ENCODE measurements at regions not wholly inside any gene's neighbourhood (a gene's known extent, or its start where the extent isn't known, plus 50 kb on each side); places are given as distances from the start of the nearest gene placed in this dataset.

DNA sequence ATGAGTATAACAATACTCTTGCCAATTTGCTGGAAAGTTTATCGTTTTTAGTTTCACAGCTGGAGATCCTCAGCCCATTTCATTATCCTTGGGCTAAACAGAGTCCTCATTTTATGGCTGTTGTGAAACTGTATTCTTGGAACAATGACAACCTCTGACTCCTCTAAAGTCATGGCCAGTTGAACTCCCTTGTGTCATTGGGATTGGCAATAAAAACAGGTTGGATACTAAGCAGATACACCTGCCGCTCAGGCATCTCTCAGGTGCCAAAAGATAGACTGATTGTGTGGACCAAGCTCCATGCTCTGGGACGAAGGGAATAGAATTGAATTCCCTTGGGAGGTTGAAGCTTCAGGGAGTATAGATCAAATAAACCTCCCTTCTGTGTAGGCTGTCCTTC, 182.2 kb downstream of the WDR11 start:
- ATAC-seq (no peak), DNase-seq (no peak)

DNA sequence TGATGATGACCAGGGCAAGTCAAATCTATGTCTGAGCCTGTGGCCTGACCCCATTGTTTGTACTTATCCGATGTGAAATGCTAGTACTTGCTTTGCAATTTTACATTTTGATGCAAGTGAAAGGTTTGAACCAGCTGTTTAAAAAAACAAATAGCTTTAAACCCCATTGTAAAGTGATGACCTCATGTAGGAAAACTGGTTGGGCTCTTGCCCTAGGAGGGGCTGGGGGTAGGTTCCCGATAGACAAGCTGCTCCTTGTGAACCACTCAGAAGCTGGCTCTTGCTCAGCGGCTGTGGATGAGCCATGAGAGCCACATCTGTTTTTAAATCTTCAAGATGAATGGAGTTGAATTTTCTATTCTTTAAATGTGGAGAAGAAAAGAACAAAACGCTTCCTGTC, 185.3 kb downstream of the WDR11 start:
- ATAC-seq (no peak), DNase-seq (no peak)

DNA sequence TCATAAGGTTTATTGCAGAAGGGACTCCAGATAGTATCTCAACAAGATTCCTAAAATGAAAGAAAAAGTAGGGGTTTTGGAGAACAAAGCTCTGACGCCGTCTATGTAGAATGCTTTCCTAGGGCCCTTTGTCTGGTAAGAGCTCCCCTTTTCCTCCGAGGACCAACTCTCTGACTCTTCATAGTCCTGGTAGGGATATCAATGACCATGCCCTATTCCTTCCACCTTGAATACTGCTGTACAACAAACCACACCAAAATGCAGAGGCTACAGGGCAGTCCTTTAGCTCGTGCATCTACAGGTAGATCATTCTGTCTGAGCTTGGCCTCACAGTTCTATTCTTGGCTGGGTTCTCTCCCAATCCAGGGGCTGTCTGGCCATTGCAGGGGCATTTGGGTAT, 190.3 kb downstream of the WDR11 start:
- DNase-seq (no peak), ATAC-seq (no peak)

DNA sequence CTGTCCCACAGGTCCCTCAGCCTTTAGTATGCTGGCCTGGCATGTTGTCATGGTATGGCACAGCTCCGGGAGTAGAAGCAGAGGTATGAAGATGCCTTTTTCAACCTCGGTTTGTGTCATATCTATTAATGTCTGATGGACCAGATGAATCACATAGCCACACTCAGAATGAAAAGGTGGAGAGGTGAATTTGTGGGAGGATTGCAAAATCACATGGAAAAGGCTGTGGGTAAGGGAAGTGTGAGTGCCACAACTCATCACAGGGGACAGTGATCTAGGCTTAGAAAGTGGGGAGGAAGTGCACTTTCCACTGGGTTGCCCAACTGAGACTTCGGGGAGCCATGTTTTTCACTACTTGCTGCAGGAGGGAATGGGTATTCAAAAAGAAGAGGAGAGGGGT, 190.7 kb downstream of the WDR11 start:
- no peak for DNase-seq
- no peak for ATAC-seq

DNA sequence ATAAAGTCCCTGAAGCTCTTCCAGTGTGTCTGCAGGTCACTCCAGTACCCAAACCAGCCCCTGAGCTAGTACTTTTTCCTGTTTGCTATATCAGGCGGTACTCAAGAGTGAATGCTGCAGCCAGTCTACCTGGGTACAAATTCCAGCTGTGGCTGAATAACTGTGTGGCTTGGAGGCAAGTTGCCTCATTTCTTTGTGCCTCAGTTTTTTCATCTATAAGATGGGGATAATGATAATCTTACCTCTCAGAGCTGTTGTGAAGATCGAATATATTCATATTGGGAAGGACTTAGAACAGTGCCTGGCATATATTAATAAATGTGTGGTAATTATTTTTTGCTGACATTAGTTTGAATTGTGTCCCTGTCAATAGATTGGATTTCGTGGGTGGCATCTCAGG, 191.2 kb downstream of the WDR11 start:
- no peak for ATAC-seq
- DNase-seq, result no peak

DNA sequence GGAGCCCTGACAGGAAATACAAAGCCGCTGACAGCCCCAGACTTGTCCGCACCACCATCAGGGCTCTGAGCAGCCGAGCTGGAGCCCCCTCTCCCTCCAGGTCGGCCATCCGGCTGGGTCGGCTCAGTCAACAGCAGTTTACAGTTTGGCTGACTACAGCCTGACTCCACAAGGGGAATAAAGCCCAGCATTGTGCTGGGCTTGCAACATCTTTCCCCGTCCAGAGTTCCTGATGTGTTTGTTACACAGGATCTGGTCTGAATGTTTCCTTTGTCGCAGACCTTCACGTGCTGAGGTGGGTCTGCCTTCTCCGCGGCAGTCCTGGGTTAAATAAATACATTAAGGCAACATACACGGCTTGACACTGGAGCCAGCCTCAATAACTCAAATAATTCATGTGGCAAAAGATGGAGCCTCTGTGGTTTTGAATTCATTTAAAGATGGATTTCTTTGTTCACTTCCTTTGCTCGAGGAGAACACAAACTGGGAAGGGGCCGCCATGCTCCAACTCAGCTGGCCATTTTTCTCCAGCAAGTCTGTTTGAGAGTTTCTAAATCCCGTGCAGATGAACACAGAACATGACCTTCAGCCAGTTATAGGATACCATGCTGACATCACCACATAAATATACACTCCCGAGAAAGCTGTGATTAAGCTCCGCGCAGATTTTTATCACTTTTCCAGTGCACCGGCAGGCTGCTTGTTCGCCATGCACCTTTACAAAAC, 192.1 kb downstream of the WDR11 start:
- ATAC-seq (no peak), DNase-seq (no peak)

DNA sequence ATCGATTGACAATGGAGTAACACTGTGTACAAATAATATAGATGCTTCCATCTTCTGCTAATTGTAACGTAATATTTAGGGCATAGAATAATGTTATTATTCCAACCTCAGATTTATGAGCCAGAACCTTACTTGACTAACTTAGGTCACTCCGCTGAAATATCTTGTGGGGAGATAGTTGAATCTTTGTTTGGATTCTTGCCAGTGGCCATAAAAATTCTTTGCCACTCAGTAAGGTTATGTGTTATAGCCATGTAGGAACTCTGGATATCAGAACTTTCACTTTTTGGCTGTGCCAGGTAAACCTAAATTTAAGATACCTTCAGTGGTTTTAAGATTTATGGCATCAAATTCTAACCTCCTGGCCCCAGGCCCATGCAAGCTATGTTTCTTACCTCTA, 197.6 kb downstream of the WDR11 start:
- DNase-seq (no peak), ATAC-seq (no peak)

DNA sequence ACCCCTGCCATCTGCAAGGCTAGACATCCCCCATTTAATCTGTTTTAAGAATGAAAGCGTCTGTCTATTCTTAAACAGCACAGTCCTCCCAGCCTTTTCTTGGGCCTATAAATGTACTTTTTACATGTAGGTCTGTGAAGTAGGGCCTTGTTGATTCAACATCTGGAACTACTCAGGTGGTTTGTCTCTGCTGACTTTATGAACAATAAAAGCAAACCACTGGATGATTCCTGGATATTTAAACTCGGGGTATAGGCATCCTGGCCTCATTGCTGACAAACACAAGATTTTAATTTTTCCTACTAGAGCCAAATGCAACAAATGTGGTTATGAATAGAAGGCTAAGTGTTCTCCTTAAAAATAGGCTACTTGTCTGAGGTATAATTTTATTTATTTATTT, 198.3 kb downstream of the WDR11 start:
- ATAC-seq, result no peak

DNA sequence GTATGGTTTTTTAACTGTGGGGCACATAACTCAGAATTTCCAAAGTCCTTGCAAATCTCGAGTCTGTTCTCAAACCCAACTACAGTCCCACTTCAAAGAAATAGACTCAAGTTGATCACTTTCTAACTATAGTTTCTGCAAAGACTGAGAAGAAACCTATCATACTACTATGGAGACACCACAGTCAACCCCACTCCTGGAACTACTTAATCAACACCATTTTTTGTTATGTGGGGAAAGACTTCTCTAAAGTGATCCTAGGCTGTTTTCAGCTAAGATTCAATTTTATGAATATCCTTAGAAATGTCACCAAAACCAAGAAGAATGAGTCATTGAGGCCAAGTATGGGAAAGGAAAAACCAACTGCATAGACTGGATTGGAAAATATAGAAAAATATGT, 198.8 kb downstream of the WDR11 start:
- peak; percentile 36 for ATAC-seq

More for the DNA sequence above, 198.3 kb downstream of the WDR11 start:
- no peak for DNase-seq

DNA sequence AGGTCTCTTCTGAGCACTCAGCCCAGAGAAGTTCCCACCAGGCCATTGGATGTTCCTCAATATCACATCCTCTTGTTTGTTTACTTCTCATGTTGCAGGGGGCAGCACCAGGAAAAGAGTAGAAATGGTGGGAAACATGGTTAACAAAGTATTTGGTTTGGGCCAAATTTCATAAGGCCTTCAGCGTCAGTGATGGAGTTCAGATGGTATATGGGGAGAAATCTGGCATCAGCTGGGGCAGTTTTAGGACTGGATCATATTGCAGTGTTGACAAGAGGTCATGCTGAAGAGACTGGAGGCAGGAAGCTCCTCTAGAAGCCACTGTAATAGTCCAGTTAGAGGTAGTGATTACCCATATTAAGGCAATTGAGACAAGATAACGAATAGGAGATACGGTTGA, 200.0 kb downstream of the WDR11 start:
- DNase-seq, result no peak
- ATAC-seq, result no peak

More for the DNA sequence above, 198.8 kb downstream of the WDR11 start:
- DNase-seq, result no peak

DNA sequence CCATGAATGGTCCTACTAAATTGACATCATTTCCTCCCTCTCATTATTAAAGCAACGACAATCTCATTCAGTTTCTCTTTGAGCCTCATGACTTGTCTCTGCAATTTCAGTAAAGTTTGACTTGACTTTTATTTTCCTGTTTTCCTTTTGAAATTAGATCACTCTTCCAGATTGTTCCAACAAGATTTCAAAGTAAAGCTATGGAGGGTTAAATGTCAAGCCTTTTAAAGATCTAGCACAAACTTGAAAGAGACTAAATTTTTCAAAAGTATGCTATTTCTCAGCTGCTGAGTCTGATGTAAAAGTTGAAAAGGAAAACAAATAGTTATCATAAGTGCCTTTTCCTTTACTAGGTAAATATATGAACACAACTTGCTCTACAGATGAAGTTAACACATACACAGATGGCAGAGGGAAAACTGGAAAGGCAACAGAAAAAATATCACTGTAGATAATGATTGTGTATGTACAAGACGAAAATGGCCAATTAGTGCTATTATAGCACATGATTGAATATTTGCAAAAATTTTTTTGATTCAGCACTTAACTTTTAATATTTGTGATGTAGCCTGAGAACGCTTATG, 200.6 kb downstream of the WDR11 start:
- ATAC-seq, result no peak

DNA sequence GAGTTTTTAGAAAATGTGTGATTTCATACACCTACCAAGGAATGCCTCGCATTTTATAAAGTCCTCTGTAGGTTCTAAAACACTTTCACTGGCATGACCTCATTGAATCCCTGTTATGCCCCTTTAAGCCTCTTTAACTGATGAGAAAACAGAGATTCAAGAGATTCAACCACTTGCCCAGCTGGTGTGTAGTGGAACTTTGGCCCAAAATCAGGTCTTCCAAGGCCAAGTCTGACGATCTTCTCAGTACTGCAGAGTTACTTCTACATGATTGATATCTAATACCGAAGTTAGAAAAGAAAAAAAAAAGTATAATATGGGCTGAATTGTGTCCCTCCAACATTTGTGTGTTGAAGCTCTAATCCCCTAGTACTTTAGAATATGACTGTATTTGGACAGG, 202.0 kb downstream of the WDR11 start:
- DNase-seq (no peak), ATAC-seq (no peak)

More for the DNA sequence above, 200.6 kb downstream of the WDR11 start:
- DNase-seq, result no peak

DNA sequence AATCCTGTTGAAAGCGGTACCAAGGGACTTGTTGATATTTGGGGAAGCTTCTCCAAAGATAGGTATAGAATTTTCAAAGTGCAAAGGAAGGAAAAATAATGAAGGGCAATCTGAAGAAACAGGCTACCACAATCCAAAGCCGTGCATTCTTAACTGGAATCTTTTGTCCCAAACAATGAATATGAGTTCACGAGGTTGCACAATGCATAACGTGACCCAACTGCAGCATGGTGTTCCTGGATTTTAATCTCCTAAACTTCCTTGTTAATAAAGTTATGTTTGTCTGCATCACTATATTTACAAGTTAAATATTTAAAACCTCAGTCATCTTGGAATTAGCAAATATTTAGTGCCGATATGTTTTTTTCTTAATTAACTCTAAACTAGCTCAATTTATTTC, 203.7 kb downstream of the WDR11 start:
- no peak for ATAC-seq
- DNase-seq, result no peak

DNA sequence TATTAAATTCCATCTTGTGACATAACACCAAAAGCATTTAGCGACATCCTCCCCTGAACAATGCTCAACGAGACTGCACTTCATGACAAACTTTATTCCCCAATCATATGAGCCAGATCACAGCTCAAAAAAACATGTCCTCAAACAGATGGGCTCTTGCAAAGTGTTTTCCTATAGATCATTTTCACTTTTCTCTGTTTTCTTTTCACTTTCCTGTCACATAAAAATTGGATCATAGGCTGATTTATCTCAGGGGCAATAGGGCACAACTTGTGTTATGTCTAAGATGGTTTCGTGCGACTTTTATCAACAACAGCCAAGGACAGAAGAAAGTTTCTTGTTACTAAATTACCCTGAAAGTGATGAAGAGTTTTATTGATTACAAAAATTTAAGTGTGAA, 206.1 kb downstream of the WDR11 start:
- DNase-seq, result no peak
- ATAC-seq, result no peak

DNA sequence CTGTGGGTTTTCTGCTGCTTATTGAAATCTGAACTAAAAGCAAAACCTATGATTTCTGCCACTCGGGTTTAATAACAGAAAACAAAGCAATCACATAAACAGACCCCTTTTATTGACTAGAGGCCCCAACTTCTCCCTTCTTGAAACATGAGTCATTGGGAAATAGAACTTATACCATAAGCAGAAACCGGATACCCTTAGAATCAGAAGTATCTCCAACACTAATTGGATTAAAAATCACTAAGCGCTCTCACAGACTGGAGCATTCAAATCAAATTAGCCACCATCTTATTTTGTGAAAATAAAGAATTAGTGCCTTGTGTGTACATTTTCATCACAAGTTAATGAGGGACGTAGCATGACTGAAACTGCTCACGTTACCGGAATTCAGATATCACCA, 206.9 kb downstream of the WDR11 start:
- ATAC-seq, result no peak
- DNase-seq, result no peak

DNA sequence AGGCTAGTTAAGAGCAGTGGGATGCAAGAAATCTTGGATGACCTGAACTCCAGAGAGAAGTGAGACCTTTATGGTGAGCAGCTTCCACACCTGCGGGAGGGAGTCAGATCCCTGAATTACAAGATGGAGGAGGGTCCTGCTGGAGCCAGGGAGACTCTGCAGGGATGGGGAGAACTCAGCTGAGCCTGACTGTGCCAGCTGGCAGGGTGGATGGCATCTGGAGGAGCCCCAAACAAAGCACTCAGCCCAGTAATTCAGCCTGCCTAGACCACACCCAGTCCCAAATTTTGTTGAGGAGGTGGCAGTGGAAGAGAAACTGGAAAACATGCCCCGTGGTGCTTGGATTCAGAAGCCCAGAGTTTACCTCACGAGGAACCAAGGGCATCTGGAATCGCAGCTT, 208.2 kb downstream of the WDR11 start:
- ATAC-seq (no peak), DNase-seq (no peak)

DNA sequence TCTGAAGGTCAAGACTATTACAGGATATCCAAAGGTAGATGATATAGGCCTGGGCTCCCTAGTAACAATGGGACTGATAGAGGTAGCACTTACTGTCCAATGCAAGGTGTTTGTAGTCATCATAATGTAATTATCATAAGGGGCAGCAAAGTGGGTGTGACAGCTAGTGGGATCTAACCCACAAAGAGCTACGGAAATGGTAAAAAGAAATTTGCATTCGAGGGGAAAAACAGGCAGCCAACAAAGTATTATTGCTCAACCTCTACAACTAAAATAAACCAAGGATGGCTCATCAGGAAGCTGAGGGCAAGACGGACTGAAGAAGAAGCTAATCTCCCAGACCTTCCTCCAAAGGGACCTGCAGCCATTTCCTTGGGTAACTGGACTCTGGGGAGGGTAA, 211.0 kb downstream of the WDR11 start:
- DNase-seq, result no peak
- no peak for ATAC-seq

DNA sequence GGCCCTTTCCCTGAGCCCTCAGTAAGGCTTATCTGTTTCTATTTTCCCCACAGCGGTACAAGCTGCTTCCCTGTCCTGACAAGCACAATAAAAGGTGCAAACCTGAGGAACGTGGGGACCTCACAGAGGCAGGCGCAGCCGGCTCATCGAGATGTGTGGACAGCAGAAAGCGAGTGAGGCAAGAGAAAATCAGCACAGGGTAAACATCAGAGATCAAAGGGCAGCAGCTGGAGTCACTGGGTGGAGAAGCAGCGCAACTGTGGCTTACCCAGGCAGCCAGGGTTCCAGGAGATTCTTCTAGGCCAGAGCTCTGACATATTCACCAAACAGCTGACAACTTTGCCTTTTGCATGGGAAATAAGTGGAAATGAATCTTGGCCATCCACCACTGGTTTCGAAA, 212.6 kb downstream of the WDR11 start:
- ATAC-seq, result no peak
- DNase-seq, result no peak

DNA sequence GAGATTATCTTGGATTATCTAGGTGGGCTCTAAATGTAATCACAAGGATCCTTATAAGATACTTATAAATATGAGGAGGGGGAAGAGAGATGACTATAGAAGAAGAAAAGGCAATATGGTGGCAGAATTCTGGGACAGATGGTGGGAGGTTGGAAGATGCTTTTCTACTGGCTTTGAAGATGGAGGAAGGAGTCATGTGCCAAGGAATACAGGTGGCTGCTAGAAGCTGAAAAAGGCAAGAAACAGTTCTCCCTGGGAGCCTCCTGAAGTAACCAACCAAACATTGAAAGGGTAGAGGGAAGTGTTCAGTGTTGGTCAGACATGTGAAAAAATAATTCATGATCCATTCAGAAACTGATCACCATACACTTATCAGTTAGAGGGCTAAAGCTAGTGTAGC, 213.3 kb downstream of the WDR11 start:
- ATAC-seq (no peak), DNase-seq (no peak)

DNA sequence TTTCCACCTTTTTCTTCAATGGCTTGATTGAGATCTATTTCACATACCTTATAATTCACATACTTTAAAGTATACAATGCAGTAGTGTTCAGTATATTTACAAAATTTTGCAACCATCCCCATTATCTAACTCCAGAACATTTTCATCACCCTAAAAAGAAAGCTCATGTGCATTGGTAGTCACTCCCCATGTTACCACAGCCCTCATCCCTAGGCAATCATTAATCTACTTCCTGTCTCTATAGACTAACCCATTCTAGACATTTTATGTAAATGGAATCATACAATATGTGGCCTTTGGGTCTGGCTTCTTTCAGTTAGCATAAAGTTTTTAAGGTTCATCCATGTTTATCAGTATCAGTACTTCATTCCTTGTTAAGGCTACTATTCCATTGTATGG, 214.2 kb downstream of the WDR11 start:
- DNase-seq (no peak), ATAC-seq (no peak)

DNA sequence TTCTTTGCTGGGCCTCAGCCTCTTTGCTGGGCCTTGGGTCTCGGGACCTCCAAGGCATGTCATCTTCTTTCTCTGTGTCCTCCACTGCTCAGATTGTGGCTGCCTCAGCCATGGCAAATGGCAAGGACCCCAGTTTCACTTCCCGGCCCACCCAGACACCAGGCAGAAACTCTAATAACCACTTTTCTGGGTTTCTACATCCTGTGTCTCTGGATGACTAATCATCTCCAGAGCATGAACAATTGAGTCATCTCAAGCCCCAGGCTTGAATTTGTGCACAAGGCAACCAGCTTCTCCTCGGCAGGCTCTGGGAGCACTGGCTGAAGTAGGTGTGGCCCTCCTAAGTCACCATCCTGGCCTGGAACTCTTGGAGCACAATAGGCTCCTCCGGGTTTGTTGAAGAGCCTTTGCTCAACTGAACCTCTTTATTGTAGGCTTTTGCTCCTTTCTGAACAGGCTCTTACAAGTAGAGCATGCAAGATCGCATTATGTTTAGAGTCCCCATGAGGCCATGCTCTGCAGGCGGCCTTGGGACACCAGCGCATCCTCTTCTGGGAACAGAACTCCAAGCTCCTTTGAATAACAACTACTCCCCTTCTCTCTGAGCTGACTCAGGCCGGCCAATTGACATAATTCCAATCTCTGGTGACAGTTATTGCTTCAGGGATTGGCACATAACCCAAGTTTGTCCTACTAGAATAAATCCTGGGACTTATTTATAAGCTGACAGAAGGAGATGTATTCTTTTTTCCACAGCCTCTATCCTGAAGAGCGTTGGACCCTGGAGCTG, 218.1 kb downstream of the WDR11 start:
- ATAC-seq (no peak), DNase-seq (no peak)

DNA sequence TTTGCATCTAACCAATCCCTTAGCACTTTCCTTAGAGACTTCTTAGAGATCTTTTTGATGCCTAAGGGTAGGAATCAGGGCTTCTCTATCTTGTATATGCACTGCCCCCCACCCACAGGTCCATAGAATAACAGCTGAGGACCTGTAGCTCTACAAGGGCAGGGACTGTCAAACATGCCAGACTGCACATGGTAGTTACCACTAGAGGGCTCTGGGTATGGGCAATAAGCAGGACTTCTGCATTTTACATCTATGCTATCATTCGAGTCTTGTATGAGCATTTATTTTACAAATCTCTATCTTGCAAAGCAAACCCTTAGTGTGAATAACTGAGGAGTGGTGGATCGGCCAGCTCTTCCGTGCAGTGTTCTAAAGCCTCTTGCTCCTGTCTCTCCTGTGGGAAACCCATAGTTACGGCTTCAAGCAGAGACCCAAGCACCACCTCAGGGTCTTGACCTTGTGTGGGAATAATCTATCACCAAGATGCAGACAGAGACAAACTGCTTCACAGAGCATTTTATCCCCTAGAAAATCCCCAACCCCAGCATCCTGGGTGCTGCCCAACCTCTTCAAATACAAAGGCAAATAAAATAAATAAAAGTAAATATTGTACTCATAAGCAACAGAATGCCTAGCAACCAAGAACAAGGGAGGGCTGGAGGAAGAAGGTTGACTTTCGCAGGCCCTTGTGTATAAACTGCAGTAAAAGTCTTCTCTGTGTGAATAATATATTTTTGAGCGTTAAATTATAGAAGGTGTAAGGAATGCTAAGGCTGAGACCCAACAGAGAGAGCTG, 219.3 kb downstream of the WDR11 start:
- ATAC-seq (peak; percentile 32), DNase-seq (no peak)

DNA sequence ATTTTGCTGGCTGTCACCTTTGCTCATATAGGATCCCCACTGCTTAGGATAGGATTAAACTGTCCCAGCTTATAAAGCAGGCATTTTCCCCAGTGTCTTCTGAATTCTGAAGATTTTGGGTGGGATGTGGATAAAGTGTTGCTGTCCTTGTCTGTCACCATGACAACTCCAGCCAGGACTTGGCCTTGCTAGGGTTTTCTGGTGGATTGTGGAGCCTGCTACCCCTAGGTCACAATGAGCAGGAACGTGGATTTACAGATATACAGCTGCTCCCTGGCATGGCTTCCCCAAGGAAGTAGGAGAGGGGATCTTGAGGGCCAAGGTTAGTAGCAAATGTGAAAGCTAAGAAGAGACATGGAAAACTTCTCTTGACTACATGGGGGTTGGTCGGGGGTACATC, 220.7 kb downstream of the WDR11 start:
- no peak for DNase-seq

More for the DNA sequence above, 220.7 kb downstream of the WDR11 start:
- no peak for ATAC-seq

All from stimulated activated naive CD8-positive, alpha-beta T cell treated with anti-CD3 and anti-CD28 coated beads, Interleukin-15, Interleukin-2, amounts not matched to agents 100 U/mL and 50 U/mL, for 24 hours (primary cell).